Right ventricle myocardium inferior (tissue), 1 donor: ENCODE measurements at regions not wholly inside any gene's neighbourhood (a gene's known extent, or its start where the extent isn't known, plus 50 kb on each side); places are given as distances from the start of the nearest gene placed in this dataset.

Source experiments
- ATAC-seq: fragments of 200-7000 bp; cut with Tn5 transposase; one replicate; pipeline ENCODE4 v1.9.1; 2020; ENCODE audit warnings: mild to moderate bottlenecking, moderate library complexity
- DNase-seq: peaks from one replicate; pipeline ENCODE4 v3.0.0; 2021; ENCODE audit errors: missing footprints
- intact Hi-C: fragments of 100-400 bp; cut with DNase I; formaldehyde crosslinking; loops from one replicate; pipeline ENCODE4 v1.11.0; 2022
- donor health status: DM: no; HTN: yes; CAD: no; lungs with severe emphysema.

DNA sequence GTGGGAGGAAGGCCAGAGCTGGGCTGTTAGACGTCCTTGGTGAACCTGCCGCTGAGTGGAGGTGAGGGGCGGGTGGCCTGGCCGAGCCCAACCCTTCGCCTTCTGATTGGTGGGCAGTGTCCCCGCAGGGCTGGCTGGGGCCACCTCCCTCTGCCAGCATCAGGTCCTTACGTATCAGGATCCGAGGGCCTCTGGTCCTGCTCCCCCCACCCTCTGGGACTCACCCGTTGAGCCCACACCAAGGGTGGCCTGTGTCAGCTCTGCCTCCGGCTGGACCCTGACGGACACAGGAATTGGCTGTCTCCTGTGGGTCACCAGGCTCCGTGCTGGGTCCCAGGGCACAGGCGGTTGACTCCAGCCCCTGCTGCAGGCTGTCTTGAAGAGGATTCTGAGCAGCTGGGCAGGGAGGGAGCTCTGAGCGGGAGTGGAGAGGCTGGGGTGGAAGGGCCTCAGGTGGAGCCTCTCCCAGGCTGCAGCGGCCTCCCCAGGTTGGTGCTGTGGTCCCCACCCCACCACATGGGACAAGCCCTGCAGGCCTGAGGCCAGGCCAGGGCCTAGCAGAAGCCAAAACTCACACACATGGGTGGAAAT is 58.4 kb upstream of the NKX1-1 start:
- peak; percentile 46 for DNase-seq

DNA sequence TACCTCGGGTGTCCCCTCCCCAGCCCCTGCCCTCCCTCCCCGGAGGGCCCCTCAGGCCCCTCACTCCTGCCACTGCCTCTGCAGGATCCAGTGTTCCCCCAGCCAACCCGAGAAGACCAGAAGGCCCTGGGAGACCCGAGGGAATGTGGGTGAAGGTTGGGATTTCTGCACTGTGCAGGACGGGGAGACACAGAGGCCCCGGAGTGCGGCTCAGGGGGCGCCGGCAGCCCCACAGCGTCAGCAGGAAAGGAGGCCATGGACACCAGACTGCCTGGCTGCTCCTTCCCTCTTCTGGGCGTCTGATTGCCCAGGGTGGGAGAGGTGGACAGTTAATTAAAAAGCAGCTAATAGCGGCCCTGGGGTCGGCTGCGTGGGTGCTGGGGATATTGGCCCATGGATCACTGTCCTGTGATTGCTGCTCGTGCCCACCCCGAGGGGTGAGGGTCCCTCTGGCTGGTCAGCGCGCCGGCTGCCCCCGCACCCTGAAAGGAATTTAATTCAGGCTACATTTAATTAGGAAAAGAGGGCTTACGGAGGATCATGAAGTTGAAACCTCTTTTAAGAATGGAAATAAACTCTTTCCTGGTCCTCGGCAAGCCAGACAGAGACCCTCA is 57.8 kb upstream of the NKX1-1 start:
- ATAC-seq (no peak), DNase-seq (peak; percentile 33)
- intact Hi-C loops: no loop called here

More for the DNA sequence above, 58.4 kb upstream of the NKX1-1 start:
- no peak for ATAC-seq
- intact Hi-C loops: no loop called here

DNA sequence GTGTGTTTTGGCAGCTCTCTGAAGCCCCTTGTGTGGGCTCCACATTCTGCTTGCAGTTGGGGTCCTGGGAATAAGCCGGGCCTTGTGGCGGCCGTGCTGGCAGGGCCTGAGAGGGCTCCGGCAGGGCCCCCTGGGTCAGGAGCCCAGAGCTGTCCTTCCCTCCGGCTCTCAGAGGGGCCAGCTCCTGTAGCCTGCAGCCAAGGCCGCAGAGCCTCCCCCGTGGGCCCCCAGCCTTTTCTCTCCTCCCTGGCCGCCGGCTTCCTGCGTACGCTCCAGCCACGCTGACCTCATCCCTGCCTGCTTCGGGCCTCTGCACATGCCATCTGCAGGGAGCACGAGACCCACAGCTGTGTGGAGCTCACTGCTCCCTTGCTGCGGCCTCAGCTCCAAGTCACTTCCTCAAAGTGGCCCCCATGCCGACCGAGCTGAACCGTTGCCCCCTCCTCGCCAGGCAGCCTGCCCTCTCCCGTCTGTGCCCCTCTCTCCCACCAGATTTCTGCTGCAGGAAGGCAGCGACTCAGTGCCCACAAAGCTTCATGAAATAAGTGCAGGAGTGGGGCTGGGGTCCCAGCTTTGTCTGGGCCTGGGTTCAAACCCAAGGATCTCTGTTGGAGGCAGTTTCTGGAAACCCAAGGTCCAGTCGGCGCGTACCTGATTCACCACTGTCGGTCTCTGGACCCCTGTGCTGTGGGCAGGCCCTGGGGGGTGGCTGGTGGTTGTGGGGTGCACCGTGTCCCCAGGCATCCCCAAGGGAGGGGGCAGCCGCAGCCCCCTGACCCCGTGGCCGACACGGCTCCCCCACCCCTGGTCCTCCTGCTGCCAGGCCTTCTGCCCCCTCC is 57.1 kb upstream of the NKX1-1 start:
- ATAC-seq: no peak

DNA sequence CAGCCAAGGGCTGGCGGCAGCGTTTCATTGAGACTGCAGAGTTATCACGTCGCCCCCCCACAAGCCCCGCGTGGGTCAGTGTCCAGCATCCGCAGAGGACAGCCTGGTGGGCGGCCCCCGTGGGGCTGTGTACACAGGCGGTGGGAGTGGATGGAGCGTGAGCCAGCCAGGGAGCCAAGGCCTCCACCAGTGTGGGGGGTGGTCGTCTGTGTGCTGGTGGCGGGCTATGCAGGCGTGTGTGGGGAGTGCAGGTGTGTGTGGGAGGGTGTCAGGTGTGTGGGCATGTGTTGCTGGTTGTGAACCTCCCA is 56.5 kb upstream of the NKX1-1 start:
- no peak for DNase-seq

More for the DNA sequence above, 57.1 kb upstream of the NKX1-1 start:
- peak; percentile 53 for DNase-seq
- intact Hi-C loops: no loop called here

DNA sequence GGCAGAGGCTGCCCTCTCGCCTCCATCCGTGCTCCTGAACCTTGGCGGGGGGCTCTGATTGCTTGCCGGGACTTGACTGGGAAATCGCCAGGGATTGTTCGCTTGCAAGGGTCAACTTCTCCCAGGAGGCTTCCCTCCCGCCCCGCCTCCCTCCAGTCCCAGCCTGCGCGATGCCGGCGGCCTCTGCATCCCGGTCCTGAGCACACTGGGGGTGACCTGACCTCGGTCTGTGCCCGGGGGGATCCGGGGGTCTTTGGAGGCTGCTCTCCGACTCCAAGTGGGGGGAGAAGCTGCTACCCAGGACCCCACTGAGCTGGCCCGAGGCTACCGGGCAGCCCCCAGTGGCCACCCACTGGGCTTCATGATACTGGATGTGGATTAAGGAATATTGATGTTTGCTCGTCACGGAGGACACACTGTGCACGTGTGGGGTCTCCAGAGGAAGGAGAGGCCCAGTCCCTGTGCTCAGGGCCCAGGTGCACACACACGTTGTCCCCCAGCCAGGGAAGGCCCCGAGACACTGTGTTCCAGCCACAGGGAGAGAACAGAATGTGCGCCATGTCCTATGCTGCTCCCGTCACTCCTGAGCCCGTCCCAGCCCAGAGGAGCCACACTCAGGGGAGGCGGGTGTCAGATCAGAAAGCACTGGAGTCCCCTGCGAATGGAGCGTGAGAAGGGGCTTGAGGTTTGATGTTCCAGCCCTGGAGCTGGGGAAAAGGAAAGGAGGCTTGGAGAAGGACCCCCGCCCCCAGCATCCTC is 55.9 kb upstream of the NKX1-1 start:
- ATAC-seq: no peak
- no peak for DNase-seq
- intact Hi-C loops: no loop called here

More for the DNA sequence above, 56.5 kb upstream of the NKX1-1 start:
- no peak for ATAC-seq
- intact Hi-C loops: no loop called here

DNA sequence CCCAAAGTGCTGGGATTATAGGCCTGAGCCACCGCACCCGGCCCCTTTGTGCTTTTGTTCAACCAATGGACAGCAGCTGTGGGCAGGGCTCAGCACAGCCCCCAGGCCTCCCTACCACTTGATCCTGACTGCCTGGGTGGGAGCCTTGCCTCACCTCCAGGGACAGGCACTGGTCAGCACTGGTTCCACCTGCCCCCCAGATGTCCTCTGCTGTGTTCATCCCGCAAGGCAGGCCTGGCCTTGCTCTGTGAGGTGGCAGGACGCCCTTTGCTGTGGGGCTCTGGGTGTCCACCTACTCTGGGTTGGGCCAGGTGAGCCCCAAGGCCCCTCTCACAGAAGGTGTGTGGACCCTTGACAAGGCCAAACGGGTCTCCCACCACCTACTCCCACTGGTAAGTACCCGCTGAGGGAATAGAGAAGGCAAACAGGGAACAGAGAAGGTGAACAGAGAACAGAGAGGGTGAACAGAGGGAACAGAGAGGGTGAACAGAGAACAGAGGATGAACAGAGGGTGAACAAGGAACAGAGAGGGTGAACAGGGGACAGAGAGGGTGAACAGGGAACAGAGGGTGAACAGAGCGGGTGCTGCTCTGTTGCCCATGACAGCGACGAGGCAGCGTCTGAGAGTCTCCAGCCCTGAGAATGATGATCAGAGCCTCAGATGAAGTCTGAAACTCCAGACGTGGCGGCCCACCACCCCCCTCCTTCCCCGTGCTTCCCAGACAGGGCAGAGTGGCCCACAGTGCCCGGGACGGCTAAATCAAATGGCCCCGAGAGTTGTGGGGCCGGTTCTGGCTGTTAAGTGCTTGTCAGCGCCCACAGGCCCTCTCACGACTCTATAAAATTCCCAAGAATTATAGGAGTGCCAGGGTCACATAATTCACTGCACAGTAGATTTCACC is 55.0 kb upstream of the NKX1-1 start:
- intact Hi-C loops: no loop called here
- no peak for ATAC-seq
- no peak for DNase-seq

DNA sequence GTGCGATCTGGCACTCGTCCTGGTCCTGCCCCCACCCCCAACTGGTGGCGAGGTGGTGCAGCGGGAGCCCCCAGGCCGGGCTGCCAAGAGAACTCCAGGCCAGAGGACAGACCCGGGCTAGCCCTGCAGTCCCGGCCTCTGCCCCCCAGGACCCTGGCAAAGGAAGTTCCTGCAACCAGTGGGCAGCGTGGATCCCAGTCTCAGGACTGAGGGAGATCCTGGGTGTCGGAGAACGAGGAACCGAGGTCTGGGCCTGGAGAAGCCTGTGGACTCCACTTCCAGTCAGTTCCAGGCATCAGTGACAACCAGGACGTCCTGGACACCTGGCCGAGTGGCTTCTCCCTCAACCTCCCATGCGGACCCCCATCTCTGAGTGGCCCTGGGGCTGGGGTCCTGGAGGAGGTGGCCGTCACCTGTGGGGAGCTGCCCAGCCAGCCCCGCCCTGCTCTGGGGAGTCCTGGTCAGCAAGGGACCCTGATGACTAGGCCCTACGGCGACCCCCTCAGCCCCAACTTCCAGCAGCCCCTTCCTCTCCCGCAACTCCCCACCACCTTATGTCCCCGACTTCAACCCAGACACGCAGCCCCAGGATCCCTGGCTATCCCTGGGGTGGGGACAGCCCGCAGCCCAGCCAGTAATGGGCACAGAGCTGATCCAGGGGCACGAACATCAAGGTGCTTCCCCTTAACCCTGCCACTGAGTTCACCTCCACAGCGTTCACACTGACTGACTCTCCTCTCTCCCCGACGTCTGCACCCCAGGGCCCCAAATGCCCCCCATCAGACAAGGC is 53.7 kb upstream of the NKX1-1 start:
- no peak for DNase-seq
- intact Hi-C loops: no loop called here
- ATAC-seq: no peak

DNA sequence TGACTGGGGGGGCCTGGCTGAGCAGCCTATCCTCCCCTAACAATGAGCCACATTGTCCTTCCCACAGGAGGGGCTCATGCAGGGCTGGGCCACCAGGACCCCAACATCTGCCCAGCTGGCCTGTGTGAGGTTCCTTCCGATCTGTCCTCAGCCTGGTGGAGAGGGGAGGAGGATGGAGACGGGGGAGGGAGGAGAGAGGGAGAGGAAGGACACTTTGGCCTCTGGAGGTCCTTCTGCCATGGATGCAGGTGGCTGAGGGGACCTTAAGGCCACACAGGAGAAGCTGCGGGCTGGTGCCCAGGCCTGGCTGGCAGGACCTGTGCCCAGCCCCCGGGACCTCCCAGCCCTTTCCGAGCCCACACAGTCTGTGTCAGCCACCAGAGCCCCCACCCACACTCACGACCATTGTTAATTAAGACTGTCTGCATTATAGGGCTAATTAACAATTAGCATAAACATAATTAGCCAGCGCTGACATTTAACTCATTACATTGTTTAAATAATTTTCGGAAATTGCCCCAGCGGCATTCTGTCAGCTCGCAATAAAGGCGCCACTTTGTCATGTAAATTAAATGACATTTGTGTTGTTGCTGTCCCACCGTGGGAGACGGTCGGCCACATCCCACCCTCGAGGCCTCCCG is 53.0 kb upstream of the NKX1-1 start:
- ATAC-seq (no peak), DNase-seq (peak; percentile 45)
- intact Hi-C loops: no loop called here

DNA sequence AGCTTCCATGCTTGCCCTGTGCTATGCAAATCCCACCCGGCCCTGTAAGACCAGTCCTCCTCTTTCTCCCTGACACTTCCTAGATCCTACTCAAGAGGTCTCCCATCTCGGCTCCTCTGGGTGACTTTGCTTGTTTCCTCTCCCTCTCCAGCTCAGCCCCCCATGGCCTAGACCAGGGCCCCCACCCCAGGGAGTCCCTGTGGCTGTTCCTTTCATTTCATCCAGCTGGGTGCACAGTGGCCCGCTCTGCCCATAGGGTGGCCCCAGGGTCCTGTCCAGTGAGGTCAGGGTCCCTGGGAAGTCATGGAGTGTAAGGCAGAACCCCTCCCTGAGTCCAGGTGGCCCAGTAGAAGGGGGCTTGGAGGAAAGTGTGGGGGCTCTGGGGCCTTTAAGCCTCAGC is 52.3 kb upstream of the NKX1-1 start:
- intact Hi-C loops: no loop called here
- DNase-seq (peak; percentile 37), ATAC-seq (no peak)
